ENCODE measurements at regions not wholly inside any gene's neighbourhood (a gene's known extent, or its start where the extent isn't known, plus 50 kb on each side); places are given as distances from the start of the nearest gene placed in this dataset.

- no peak for TF ChIP-seq CTCF (IDR thresholded peaks at IDR 0.05; ENCODE audit: control extremely low read depth in 1 of 3, insufficient read depth in 1 of 3, low read depth in 1 of 3, low read length in 3 of 3)
These were observed 74.4 kb upstream of the EYA4 start (continued) for GRCh38 chr6:133166766-133167165.

Data from H1 (cell line).